ENCODE measurements at regions not wholly inside any gene's neighbourhood (a gene's known extent, or its start where the extent isn't known, plus 50 kb on each side); places are given as distances from the start of the nearest gene placed in this dataset.

- no peak for TF ChIP-seq EZH2phosphoT487 (IDR thresholded peaks at IDR 0.05; ENCODE audit: borderline replicate concordance, low read length)
- TF ChIP-seq CTCF (IDR thresholded peaks at IDR 0.05; ENCODE audit: low read depth, low read length, poor library complexity, severe bottlenecking), result no peak
- Histone ChIP-seq H3K4me1 (ENCODE audit: control insufficient read depth, low read length) (no peaks in the 10 kb centered on the region), H4K20me1 (ENCODE audit: control insufficient read depth, insufficient read depth, low read depth, low read length) (no peaks in the 10 kb centered on the region), H3K36me3 (ENCODE audit: control insufficient read depth, low read length) (no peaks in the 10 kb centered on the region), H3K79me2 (ENCODE audit: control insufficient read depth, low read length) (no peaks in the 10 kb centered on the region), H3K4me2 (ENCODE audit: low read length) (no peak overlapping the region), H3K27ac (ENCODE audit: low read depth, low read length) (no peak overlapping the region), H3K4me3 (ENCODE audit: low read length) (no peak overlapping the region), H3K9me2 (replicated peaks; ENCODE audit: control insufficient read depth, low read length) (no peaks in the 10 kb centered on the region), H3K9me3 (ENCODE audit: control insufficient read depth, insufficient read depth, low read length) (no peaks in the 10 kb centered on the region), H3F3A (ENCODE audit: control insufficient read depth, insufficient read depth) (no peaks in the 10 kb centered on the region), H3K27me3 (ENCODE audit: control insufficient read depth, low read length) (no peaks in the 10 kb centered on the region)
Measured at GRCh38 chr3:124306665-124307064, 314.7 kb upstream of the ROPN1 start.

GRCh38 chr3:124313621-124314020 is 321.7 kb upstream of the ROPN1 start:
- no peaks in the 10 kb centered on the region for H4K20me1 ChIP-seq (ENCODE audit: control insufficient read depth, insufficient read depth, low read depth, low read length)
- H3F3A ChIP-seq (ENCODE audit: control insufficient read depth, insufficient read depth), result no peaks in the 10 kb centered on the region
- no peaks in the 10 kb centered on the region for H3K9me2 ChIP-seq (replicated peaks; ENCODE audit: control insufficient read depth, low read length)
- no peaks in the 10 kb centered on the region for H3K79me2 ChIP-seq (ENCODE audit: control insufficient read depth, low read length)
- no peak for TF ChIP-seq CTCF (IDR thresholded peaks at IDR 0.05; ENCODE audit: low read depth, low read length, poor library complexity, severe bottlenecking)
- TF ChIP-seq EZH2phosphoT487 (IDR thresholded peaks at IDR 0.05; ENCODE audit: borderline replicate concordance, low read length), result no peak
- H3K36me3 ChIP-seq (ENCODE audit: control insufficient read depth, low read length), result no peaks in the 10 kb centered on the region
- no peaks in the 10 kb centered on the region for H3K27me3 ChIP-seq (ENCODE audit: control insufficient read depth, low read length)
- H3K4me3 ChIP-seq (ENCODE audit: low read length), result no peak overlapping the region
- no peak overlapping the region for H3K4me2 ChIP-seq (ENCODE audit: low read length)
- H3K4me1 ChIP-seq (ENCODE audit: control insufficient read depth, low read length), result no peaks in the 10 kb centered on the region
- no peak overlapping the region for H3K27ac ChIP-seq (ENCODE audit: low read depth, low read length)
- H3K9me3 ChIP-seq (ENCODE audit: control insufficient read depth, insufficient read depth, low read length), result no peaks in the 10 kb centered on the region

GRCh38 chr3:124315215-124316033 is 323.5 kb upstream of the ROPN1 start:
- Histone ChIP-seq H3K4me1 (ENCODE audit: control insufficient read depth, low read length) (no peaks in the 10 kb centered on the region), H3K36me3 (ENCODE audit: control insufficient read depth, low read length) (no peaks in the 10 kb centered on the region), H3K27me3 (ENCODE audit: control insufficient read depth, low read length) (no peaks in the 10 kb centered on the region)

More at GRCh38 chr3:124315215-124316033, 323.5 kb upstream of the ROPN1 start:
- TF ChIP-seq CTCF (IDR thresholded peaks at IDR 0.05; ENCODE audit: low read depth, low read length, poor library complexity, severe bottlenecking), result no peak
- TF ChIP-seq EZH2phosphoT487 (IDR thresholded peaks at IDR 0.05; ENCODE audit: borderline replicate concordance, low read length), result no peak
- no peaks in the 10 kb centered on the region for H3K79me2 ChIP-seq (ENCODE audit: control insufficient read depth, low read length)
- no peak overlapping the region for H3K4me3 ChIP-seq (ENCODE audit: low read length)
- H3K27ac ChIP-seq (ENCODE audit: low read depth, low read length), result no peak overlapping the region
- H3K9me2 ChIP-seq (replicated peaks; ENCODE audit: control insufficient read depth, low read length), result no peaks in the 10 kb centered on the region
- no peak overlapping the region for H3K4me2 ChIP-seq (ENCODE audit: low read length)
- H3F3A ChIP-seq (ENCODE audit: control insufficient read depth, insufficient read depth), result no peaks in the 10 kb centered on the region
- H3K9me3 ChIP-seq (ENCODE audit: control insufficient read depth, insufficient read depth, low read length), result no peaks in the 10 kb centered on the region
- H4K20me1 ChIP-seq (ENCODE audit: control insufficient read depth, insufficient read depth, low read depth, low read length), result no peaks in the 10 kb centered on the region

Measured in DOHH2 (cell line).